Activated CD8-positive, alpha-beta memory T cell treated with anti-CD3 and anti-CD28 coated beads for 1 hour (primary cell): ENCODE measurements at regions not wholly inside any gene's neighbourhood (a gene's known extent, or its start where the extent isn't known, plus 50 kb on each side); places are given as distances from the start of the nearest gene placed in this dataset.
"Not testable (repeated sequence)": the region's sequence is repeated elsewhere in the genome, so short reads cannot be mapped to it uniquely, and the experiment has no call there.

Source experiments
- DNase-seq, 2 donors: peaks; one replicate each; pipeline ENCODE4 v3.0.0-alpha.2; 2020; ENCODE audit warnings: low read depth in 1 of 2; ENCODE audit errors: extremely low read depth in 1 of 2

DNA sequence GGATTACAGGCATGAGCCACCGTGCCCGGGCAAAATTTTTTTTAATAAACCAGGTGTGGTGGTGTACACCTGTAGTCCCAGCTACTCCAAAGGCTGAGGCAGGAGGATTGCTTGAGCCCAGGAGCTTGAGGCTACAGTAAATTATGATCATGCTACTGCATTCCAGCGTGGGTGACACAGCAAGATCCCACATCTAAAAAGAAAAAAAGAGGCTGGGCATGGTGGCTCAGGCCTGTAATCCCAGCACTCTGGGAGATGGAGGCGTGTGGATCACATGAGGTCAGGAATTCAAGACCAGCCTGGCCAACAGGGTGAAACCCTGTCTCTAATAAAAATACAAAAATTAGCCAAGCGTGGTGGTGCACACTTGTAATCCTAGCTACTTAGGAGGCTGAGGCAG is 125.6 kb downstream of the ZNF281 start:
- not testable (repeated sequence) for DNase-seq

DNA sequence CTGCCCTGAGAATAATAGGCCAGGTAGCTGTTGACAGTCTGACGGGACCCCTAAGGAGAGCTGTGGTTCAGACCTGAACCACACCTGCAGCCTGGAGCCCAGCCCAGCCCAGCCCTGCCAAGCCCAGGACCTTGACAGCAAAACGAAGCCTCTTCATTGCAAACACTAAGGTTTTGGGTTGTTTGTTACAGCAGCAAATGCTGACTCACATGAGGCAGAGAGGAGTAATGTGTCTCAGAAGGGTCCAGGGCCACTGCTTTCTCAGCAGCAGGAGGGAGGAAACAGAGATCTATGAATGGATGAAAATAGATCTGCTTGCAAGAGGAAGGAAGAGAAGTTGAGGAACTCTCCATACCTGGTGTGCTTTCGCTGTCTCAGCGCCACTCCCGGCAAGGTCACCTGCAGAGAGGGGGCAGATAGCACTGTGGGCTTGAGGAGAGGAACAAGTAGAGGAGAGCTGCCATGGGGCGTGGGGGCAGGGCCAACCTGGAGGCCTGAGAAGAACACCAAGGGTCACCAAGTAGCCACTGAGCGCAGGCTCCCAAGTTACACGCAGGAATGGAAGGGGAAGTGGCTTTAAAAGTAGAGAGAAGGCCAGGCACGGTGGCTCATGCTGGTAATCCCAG is 127.2 kb downstream of the ZNF281 start:
- DNase-seq: no peak

DNA sequence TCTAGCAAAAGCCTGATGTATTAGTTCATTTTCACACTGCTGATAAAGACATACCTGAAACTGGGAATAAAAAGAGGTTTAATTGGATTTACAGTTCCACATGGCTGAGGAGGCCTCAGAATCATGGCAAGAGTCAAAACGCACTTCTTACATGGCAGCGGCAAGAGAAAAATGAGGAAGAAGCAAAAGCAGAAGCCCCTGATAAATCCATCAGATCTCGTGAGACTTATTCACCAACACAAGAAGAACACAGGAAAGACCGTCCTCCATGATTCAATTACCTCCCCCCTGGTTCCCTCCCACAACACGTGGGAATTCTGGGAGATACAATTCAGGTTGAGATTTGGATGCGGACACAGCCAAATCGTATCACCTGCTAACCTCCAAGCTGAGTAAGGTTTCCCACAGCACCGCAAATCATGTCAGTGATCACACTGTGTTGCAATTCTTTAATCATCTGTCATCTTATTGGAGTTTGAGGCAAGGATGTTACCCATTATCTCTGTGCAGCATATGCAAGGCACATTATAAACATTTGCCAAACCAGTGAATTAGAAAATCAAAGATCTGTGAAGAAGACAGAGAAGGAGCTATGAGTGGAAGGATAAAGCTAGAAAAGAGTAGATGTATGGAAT is 128.5 kb downstream of the ZNF281 start:
- no peak for DNase-seq

DNA sequence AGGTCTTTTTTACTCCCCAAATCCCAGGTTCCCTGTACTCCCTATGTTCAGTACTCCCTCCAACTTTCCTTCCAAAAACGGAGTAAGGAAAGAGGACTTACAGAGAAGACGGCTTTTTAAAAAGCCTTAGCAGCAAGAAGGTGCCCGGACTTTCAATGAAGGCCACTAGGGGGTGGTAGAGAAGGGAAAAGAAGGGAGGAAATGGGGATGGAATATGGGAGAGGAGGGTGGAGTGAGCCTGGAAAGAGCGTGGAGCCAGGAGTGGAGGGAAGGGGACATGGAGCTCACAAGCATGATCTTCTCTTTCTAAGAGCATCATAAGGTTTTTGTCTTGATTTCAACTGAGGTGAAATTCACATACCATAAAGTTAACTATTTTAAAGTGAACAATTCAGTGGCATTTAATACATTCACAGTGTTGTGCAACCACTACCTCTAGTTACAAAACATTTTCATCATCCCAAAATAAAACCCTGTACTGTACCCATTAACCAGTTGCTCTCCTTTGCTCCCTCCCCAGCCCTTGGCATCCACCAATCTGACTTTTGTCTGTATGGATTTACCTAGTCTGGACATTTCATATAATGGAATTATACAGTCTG is 129.9 kb downstream of the ZNF281 start:
- no peak for DNase-seq

DNA sequence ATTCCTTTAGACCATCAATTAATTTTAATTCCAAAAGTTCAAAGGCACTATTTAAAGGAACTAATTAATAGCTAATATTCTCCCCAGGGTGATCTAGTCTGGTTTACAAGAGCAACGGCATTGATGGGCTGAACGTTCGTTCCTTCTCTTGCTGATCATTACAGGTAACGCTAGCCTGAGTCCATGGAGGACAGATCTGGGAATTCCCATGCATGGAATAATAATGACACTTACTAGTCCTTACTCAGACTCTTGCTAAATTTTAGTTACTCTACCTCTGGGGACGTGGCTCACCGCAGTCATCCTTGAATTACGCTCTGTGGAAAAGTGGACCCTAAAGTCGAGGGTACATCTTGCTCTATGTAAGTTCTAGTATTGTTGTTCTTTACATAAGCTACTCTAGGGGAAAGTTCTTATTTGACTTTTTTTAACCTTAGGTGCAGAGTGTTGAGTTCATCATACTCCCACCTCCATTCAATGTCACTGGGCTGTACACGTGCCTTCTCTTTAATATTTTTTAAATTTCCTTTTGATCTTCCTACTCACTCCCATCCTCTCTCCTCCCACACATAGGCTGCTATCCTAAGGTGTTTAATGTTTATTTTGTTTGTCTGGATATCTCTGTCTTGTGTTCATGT is 133.9 kb downstream of the ZNF281 start:
- DNase-seq: no peak

DNA sequence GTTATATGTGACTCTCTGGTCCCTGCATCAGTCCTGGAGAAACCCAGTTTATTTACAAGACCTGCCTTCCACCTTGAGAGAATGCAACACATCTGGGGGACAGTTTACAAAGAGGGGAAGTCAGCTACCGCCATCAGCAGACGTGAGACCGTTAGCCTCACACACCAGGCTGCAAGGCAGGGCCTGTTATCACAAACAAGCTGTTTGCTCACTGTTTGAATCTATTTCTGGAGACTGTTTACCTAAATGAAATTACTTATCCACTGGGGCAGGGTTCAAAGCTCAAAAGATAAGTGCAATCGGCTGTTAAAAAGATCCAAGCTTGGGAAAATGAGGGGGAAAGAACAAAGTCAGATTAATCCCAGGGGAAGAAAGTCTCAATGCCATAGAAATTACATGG is 134.4 kb downstream of the ZNF281 start:
- DNase-seq: no peak

DNA sequence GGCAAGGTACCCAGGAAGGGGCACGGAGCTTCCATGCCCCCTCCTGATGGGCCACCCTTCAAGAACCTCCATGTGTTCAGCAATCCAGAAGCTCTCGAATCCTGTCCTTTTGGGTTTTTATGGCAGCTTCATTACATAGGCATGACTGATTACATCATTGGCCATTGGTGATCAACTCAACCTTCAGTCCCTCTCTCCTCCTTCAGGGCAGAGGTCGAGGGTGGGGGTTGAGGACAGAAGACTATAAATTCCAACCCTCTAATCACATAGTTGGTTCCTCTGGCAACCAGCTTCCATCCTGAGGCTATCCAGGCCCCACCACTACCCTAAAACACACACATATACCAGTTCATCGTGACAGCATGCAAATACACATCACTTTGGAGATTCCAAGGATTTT is 135.7 kb downstream of the ZNF281 start:
- no peak for DNase-seq

DNA sequence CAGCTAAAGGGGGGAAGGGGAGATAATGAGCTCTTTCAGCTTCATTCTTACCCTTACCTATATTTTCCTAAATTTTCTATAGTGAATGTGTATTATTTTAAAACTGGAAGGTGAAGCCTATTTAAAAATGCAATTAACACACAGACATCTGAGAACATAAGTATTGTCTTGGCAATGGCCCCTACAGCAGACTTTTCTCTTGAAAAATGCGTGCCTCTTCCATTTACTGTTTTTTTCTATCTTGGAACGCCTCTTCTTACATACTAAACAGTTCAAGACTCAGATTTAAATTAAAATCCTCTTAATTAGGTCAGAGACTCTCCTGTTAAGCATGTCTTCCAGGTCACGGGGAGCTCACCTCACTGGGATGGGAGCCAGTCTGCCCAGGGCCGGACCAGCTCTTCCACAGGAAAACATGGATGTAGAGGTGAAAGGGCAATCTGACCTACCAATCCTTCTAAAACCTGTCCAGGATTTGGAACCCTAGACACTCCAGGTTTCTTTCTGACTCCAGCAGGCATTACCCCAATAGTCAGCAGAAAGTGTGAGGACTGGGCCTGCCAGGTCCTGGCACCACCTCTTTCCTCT is 137.3 kb downstream of the ZNF281 start:
- DNase-seq: no peak

DNA sequence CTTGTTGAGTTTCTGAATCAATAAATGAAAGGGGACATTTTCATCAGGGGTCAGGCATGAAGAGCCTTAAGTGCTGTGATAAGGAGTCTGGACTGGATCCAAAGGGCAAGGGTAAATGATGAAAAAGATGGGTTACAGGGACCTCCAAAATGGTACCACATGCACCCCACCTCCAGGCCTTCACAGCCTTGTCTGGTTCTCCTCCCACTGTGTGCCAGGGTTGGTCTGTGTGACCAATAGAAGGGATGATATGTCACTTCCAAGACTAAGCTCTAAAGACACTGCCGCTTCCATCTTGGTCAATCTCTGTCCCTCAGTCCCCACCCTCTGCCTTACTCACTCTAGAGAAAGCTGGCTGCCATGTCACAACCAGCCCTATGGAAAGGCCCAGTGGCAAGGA is 140.6 kb downstream of the ZNF281 start:
- no peak for DNase-seq

DNA sequence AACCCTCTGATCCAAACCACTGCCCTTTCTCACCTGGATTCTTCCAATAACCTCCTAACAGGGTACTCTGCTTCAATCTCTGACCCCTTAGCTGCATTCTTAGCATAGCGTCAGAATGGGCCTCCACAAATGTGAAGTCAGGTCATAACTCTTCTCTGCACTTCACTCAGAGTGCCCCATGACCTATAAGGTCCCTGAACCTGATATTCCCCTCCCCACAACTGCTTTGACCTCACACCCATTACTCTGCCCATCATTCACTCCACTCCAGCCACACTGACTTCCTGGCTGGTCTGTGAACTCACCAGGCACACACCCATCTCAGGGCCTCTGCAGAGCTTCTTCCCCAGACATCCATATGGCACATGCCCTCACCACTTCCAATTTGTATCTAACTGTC is 141.9 kb downstream of the ZNF281 start:
- no peak for DNase-seq

DNA sequence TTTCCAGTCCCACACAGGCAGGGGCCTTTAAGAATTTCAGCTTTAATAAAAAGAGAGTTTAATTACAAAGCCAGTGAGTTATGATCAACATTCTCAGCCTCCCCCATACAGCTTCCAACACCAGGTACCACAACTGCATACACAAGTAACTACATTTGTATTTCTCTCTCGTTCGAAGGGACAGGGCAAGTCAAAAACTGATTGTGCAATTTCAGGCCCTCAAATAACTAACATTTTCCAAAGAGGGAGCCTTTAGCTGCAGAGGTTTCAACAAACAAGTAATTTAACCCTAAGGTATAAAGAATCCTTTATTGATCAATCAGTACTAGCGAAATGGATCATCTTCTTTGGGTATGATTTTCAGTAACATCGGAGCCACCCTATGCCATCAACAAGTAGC is 142.4 kb downstream of the ZNF281 start:
- DNase-seq: no peak

DNA sequence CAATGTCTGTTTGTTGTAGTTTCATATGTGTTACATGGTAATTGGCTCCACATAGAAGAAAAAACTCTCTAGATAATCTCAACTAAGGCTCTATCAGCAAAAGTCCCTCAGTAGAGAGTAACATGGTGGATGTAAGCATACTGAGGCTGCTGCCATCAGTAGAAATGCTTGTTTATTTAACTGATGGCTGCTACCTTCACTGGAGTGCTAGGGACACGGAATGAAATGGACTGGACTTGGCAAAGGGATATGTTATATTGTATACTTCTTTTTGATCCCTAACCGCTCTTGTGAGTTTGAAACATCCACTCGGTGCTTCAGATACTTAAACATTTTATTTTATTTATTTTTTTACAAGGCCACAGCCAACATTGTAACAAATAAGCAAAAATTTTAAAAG is 143.0 kb downstream of the ZNF281 start:
- no peak for DNase-seq

DNA sequence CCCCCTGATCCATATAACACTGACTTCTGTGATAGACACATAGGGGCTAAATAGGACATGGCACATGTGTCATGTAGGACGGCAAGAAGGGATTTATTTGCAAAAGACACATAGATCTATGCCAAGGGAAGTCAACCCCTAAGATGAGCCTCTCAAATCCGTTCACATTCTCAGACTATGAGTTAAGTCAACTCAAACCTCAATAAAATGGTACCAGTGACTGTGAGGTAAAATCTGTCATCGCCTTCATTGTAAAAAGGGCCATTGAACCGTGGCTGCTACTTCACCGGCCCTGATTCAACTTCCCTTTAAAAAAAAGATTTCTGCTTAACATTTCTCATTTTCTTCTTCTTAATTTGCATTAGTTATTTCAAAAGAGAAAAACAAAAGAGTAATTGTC is 144.0 kb downstream of the ZNF281 start:
- DNase-seq: no peak

DNA sequence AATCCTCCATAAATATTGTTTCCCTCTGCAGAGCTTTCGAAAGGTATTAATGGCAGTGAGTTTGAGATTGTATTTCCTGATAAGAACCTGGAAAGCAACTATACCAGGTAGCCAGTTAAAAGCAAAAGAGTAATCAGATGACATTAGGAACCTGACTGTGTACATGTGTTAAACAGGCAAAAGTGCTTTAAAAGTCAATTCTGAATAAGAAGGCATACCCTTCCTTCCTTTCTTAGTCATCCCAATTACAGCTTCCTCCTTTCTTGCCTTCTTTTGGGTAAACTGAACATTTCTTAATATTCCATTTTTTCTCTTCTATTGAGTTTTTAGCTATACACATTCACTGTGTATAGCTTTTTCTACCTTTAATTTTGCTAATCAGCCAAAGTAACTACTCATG is 144.7 kb downstream of the ZNF281 start:
- no peak for DNase-seq

DNA sequence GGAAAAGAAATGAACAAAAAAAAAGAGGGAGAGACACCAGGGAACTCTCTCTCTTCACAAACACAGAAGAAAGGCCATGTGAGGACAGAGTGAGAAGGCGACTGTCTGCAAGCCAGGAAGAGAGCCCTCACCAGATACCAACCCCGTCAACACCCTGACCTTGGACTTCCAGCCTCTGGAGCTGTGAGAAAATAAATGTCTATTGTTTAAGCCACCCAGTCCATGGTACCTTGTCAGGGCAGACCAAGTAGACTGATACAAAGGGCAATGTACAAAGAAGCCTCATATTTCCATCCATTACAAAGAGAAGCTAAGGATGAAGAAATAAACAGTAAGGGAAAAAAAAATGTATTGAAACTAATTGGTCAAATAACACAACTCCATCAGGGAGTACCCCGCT is 146.6 kb downstream of the ZNF281 start:
- no peak for DNase-seq

DNA sequence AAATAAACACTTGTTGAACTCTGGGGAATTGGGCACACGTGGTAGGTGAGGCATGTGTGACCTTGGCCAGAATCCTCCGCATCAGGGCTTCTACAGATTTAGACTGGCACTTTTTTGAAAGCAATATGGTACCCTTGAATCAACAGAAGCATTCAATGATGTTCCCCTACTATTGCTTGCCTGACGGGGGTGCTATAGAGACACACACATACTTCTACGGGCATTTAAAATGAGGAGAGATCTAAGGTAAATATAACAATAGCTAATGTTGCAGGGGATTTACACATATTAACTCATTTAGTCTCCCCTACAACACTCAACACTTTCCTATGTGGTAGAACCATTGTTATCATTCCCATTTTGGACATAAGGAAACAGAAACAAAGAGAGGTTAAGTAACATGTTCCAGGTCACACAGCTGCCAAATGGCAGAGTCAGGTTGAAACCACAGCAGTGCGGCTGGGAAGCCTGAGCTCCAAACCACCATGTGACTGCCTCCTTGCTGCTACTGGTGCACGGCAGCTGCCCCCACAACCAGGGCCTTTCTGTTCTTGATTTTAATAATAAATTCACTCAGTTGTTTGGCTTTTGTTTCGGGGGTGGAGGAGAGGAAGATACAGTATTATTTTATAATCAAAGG is 147.4 kb downstream of the ZNF281 start:
- DNase-seq: no peak

DNA sequence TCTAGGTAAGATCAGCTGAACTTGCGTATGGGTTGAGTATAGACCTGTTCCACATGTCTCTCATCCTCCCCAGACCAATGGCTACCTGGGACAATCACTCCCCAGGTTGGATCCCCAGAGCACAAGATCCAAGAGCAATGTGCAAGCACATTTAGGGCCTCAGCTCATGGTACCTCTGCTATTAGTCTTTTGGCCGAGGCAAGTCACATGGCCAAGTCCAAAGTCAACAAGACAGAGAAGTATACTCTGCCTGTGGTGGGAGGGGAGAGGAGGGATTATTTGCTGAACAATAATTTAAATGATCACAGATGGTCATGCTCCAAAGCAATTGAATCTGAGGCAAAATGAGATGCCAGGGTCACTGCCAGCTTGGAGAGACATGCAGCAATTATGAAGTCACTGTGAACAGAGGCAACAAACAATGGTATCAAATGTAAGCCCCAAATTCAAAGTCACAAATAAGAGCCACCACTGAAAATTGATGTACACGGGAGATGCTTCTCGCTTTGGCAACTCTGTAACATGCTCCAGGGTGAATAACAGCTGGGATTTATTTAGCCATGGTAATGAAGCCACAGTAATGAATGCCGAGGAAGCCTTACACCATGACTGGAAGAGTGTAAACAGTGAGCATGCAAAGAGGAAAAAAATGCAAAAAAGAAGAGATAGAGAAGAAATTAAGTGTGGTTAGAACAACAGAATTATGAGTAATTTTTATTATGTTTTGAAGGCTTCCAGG is 149.1 kb downstream of the ZNF281 start:
- no peak for DNase-seq

DNA sequence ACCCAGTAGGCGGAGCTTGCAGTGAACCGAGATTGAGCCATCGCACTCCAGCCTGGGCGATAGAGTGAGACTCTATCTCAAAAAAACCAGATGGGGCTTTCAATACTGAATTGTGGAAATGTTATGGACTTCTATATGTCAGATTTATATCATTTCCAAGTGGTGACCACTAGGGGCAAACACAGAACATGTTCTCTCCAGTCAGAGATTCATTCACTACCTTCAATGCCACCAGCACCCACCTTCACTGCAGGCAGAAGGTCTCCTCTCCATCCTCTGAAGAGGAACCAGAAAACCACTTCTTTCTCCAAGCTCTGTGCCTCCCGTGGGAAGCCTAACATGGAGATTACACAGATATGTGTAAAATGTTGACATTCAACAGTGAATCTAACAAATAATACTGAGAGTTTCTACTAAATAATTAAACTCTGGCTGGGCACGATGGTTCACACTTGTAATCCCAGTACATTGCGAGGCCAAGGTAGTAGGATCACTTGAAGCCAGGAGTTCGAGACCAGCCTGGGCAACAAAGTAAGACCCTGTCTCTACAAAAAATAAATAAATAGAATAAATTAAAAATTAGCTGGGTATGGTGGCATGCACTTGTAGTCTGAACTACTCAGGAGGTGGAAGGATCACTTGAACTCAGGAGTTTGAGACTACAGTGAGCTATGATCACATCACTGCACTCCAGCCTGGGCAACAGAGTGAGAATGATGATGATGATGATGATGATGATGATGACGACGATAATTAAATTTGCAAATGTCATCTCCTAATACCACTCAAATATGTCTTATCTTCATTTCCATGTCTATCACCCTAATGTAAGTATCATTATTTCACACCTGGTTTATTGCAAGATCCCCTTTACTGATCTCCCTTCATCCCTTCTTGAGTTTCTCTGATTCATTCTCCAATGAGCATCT is 151.1 kb downstream of the ZNF281 start:
- no peak for DNase-seq

DNA sequence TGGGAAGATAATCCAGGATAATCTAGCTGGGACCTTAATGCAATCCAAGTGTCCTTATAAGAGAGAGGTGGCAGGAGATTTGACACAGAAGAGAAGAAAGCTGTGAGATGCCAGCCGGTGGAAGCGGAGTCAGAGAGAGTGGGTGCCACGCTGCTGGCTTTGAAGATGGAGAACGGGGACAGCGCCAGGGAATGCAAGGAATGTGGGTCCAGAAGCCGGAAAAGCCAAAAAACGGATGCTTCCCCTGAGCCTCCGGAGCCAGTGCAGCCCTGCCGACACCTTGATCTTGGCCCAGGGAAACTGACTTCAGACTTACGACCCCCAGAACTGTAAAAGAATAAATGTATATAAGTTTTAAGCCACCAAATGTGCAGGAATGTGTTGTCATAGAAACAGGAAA is 152.6 kb downstream of the ZNF281 start:
- no peak for DNase-seq

DNA sequence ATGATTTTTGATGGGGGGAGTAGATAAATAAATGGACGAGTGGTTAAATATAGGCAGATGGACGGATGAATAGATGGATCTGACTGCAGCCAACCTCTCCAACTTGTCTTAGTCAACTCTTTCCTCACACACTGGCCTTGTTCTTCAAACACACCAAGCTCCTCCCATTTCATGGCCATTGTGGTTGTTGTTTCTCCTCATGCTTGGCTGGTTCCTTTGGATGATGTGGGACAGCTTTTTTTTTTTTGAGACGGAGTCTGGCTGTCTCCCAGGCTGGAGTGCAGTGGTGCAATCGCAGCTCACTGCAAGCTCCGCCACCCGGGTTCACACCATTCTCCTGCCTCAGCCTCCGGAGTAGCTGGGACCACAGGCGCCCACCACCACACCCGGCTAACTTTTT is 155.2 kb downstream of the ZNF281 start:
- DNase-seq: not testable (repeated sequence)
